ENCODE measurements at regions not wholly inside any gene's neighbourhood (a gene's known extent, or its start where the extent isn't known, plus 50 kb on each side); places are given as distances from the start of the nearest gene placed in this dataset.
"Not testable (repeated sequence)": the region's sequence is repeated elsewhere in the genome, so short reads cannot be mapped to it uniquely, and the experiment has no call there.

DNA sequence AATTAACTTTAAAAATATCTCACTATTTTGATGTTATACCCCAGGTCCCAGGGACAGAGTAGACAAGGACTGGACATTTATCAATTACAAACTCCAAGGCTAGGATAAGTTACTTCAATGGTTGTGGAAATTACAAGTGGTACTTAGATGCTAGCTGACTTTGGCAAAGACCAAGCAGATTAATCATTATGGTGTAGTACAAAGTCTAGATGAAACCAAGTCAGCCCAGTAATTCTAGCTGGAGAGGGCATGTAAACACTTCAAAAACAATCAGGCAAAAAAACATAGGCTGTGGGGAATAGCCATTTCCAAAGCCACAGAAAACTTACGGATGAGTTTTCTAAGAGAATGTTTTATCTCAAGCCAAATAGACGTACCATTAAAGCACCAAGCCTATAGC lies 124.5 kb downstream of the TSEN15 start:
- DNase-seq (ENCODE audit: low spot score in 2 of 2) (no peak), FAIRE-seq (no peak)

DNA sequence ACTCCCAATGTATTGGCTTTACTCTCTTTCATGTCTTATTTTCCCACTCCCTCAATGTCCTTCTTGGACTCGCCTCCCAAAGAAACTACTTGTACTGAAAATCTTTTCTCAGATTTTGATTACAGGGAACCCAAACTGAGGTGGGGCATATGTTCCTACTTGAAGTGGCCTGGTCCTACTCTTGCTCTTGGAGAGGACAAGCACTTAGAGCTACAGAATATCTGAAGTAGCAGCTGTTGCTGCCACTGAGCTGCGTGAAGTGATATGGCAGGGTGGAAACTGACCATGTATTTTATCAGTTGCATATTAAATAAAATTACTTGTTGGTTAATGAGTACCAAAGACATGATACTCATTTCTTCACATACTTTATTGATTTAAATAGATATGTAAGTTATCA lies 129.5 kb downstream of the TSEN15 start:
- DNase-seq (ENCODE audit: low spot score in 2 of 2), result no peak
- no peak for FAIRE-seq

DNA sequence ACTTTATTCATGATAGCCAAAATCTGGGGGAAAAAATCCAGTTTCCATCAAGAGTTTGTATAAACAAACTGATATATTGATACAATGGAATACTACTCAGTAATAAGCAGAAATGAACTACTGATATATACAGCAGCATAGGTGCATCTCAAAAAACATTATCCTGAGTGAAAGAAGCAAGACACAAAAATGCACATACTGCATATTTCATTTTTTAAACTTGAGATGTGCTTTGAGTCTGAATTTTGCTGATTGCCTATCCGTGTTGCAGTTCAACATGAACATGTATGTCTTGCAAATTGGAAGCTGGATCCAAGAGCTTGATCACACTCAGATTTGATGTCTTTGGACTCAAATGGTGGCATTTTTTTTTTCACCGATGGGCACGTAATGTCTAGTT lies 132.4 kb downstream of the TSEN15 start:
- no peak for DNase-seq (ENCODE audit: low spot score in 2 of 2)
- FAIRE-seq, result no peak

DNA sequence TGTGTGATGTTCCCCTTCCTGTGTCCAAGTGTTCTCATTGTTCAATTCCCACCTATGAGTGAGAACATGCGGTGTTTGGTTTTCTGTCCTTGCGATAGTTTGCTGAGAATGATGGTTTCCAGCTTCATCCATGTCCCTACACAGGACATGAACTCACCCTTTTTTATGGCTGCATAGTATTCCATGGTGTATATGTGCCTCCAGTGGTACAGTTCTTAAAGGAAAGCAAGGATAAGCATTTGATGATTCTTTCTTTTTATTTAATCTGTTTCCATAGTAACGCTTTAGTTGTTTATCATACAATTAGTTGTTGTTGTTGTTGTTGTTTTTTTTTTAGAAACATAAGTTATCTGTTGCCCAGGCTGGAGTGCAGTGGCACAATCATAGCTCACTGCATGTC lies 133.1 kb downstream of the TSEN15 start:
- not testable (repeated sequence) for FAIRE-seq; DNase-seq (ENCODE audit: low spot score in 2 of 2)

DNA sequence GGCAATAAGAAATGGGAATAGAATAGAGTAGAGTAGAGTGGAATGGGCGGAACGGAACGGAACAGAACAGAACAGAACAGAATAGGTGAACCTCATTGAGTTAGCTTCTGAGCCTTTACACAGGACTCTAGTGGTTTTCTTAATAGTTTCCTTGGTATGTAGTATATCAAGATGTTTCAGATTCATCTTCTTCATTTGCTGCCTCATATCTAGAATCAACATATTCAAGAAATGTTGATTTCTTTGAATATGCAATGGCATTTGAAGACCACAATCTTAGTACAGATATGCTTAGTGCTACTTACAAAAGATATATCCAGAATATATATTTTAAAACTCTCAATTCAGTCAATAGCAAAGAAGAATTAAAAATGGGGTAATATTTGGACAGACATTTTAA lies 133.8 kb downstream of the TSEN15 start:
- FAIRE-seq (no peak), DNase-seq (ENCODE audit: low spot score in 2 of 2) (no peak)

DNA sequence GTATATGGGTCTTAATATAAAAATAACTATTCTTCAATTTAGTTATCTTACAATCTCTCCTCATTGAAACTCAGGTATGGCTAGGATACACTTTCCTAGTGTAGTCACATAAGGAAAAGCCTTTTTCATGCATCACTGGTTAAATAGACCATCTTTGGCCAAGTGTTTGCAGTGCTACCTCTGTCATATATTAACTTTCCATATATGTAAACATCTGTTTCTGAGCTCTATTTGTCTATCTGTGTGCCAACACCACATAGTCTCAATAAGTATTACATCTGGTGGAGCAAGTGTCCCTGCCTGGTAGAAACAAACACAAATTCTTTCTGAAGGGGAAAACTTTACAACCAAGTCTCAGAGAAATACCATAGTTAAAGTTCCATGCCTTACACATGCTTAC lies 134.6 kb downstream of the TSEN15 start:
- FAIRE-seq (no peak), DNase-seq (ENCODE audit: low spot score in 2 of 2) (no peak)

DNA sequence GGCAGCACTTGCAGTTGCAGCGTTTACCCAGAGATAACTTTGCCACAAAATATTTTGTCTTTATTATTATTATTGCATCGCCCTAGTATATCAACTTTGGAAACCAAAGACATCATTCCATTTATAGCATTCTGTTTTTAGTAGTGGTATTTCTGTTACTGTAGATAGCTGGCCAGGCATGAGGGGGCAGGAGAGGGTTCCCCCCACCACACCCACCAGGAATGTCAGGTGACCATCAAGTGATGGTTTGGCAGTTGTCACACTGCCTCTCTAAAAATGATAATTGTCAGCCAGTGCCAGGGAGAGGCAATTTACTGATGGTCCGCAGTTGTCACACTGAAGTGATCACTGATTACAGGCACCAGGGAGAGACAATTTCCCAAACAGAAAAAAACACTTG lies 135.6 kb downstream of the TSEN15 start:
- FAIRE-seq (no peak), DNase-seq (ENCODE audit: low spot score in 2 of 2) (no peak)

DNA sequence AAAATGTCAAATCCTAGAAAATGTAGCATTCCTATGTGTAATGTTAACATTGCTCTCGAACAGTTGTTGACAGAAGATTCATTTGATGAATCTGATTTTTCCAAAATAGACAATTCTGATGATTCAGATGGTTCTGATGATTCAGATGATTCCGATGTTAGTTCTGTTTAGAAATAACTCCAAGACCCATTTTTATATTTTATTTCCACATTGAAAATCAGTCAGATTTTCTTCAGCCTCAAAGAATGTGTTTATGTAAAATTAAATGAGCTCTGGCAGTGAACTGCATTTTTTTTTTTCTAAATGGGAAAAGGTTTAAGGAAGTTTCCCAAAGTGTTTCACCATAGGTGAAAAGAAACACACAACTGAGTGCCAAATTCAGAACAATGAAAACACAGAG lies 136.5 kb downstream of the TSEN15 start:
- DNase-seq (ENCODE audit: low spot score in 2 of 2) (no peak), FAIRE-seq (no peak)

DNA sequence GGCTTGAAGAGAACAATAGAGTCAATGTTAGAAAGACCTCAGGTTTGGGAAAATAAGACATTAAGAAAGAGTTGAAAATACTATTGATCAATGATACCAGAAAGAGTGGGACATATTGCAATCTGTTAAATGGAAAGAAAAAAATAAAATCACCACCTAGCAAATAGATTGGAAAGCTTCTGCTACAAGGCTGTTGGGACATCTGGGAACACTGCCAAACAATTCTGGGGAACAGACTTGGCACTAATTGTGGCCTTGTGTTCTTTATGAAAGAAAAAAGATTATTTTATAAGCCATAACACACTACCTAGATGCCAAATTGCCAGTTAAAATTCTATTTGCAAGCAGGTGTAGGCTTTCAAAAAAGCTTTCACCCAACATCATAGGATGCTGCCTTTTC lies 137.8 kb downstream of the TSEN15 start:
- DNase-seq (ENCODE audit: low spot score in 2 of 2) (no peak), FAIRE-seq (no peak)

DNA sequence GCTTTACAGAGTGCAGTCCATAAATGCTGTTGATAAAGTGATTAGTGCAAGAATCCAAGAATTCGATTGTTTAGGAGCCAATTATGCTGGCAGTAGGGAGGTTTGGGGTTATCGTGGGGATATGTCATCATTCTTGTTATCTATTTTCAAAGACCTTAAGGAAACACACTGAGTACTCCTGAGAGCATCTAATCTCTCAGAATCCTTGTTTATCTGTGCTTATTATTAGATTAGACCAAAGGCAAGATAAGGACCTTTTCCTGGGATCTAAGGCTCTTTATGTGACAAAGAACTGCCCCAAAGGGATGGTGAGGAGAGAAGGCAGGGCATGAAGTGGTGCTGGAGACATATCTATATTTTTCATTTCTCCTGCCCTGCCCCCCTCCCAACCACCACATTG lies 139.1 kb downstream of the TSEN15 start:
- FAIRE-seq, result no peak
- DNase-seq (ENCODE audit: low spot score in 2 of 2), result no peak

DNA sequence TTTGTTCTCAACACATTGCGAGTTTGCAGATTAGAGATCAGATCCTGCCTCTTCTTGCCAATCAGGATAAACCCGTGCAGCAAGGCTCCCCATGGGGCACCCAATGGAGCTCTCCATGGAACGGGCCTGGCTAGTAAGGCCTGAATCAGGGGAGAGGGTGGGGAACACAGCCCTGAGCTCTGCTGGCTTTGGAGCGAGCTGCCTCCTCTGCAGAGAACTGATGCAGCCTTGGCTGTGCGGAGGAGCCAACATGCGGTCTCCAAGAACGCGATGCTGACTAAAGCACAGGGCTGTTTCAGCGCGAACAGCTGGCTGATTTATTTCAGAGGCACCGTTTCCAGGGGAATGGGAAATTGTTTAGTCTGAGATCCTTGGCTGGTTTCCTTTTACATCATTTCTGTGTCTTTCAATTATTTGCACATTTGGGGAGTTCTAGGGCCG lies 139.7 kb downstream of the TSEN15 start:
- FAIRE-seq (no peak), DNase-seq (ENCODE audit: low spot score in 2 of 2) (no peak)

DNA sequence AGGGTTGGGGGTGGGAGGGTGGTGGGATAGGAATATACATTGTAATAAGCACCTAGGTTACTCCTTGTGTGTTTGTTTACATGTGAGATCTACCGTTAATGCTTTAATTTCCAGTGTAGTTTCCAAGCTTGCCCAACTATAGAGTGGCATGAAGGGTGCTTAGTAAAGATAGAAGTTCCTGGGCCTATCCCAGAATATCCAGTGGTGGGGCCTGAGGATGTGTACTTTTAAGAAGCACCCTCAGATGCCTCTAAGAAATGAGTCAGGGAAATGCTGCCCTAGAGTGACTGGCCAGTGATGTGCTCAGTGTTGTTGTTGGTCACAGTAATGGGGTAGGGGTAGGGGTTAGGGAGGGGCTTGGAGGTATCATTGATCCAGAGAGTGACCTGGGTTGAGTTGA lies 141.3 kb downstream of the TSEN15 start:
- FAIRE-seq, result no peak

DNA sequence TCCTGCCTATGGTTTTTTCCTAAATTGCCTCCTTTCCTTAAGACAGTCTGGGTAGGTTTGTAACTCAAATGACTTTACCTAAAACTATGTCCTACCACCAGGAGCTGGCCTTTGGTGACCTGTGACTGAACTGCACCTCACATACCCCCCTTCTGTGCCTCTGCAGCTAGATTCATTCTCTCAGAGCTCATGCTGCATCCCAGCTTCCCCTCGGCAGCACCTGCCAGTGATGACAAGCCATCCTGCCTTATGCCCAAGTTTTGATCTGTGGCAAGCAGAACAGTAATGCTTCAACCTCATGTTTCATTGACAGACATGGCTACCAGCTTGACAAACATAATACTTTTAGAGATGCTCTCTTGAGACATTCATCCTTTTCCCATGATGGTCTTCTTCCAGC lies 141.9 kb downstream of the TSEN15 start:
- DNase-seq (ENCODE audit: low spot score in 2 of 2), result no peak
- FAIRE-seq, result no peak

More for the DNA sequence above, 141.3 kb downstream of the TSEN15 start:
- no peak for DNase-seq (ENCODE audit: low spot score in 2 of 2)

DNA sequence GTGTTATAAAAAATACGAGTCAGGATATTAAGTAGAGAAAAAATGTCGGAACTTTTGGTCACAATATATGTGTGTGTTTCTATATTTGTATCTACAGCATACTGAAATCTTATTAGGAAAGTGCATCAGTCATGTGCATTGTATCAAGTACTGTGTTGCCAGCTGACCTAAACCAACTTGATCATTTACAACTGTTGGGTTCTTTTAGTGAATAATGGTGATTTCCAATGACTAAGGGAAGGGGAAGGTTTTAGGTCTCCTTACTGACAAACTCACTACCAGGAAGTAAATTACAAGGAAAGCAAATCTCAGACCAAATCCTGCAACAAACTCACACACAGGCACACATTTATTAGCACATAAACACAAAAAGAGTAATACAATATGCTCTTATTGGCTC lies 142.7 kb downstream of the TSEN15 start:
- DNase-seq (ENCODE audit: low spot score in 2 of 2), result no peak
- no peak for FAIRE-seq

DNA sequence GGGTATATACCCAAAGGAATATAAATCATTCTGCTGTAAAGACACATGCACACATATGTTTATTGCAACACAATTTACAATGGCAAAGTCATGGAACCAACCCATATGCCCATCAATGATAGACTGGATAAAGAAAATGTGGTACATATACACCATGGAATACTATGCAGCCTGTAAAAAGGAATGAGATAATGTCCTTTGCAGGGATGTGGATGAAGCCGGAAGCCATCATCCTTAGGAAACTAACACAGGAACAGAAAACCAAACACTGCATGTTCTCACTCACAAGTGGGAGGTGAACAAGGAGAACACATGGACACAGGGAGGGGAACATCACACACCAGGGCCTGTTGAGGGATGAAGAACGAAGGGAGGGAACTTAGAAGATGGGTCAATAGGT lies 144.2 kb downstream of the TSEN15 start:
- FAIRE-seq; DNase-seq (ENCODE audit: low spot score in 2 of 2): not testable (repeated sequence)

DNA sequence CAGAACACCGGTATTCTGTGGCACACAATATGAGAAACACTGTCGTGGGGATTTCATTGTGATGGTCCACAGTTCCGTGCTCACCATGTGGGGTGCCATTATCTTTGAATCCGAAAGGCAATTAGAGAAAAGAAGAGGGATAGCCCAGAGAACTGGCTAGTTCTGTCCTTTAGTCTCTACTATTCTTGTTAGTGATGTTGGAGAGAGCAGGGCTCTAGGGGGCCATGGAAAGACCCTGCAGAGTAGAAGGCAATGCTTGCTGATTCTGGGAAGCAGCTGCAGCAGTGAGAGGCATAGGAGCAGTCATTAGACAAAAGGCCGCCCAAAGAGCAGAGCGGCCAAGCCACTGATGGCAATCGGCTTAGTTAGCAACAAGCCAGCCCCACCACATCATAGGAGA lies 146.3 kb downstream of the TSEN15 start:
- DNase-seq (ENCODE audit: low spot score in 2 of 2) (no peak), FAIRE-seq (no peak)

DNA sequence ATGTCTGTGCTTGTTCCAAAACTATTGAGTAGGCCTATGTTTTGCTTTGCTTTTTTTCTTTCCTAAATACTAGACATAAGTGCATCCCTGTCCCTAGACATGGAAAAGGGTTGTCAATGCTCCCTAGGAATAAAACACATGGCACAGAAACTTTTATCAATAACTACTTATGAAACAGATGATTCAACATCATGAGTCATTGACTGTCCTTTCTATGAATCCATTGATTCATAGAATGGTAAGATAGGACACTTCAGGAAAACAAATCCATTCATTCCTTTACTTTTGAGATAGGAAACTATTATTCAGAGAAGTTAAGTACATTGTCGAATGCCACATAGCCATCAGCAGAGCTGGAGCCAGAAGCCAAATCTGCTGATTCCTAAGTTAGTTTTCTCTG lies 147.5 kb downstream of the TSEN15 start:
- DNase-seq (ENCODE audit: low spot score in 2 of 2) (no peak), FAIRE-seq (no peak)

DNA sequence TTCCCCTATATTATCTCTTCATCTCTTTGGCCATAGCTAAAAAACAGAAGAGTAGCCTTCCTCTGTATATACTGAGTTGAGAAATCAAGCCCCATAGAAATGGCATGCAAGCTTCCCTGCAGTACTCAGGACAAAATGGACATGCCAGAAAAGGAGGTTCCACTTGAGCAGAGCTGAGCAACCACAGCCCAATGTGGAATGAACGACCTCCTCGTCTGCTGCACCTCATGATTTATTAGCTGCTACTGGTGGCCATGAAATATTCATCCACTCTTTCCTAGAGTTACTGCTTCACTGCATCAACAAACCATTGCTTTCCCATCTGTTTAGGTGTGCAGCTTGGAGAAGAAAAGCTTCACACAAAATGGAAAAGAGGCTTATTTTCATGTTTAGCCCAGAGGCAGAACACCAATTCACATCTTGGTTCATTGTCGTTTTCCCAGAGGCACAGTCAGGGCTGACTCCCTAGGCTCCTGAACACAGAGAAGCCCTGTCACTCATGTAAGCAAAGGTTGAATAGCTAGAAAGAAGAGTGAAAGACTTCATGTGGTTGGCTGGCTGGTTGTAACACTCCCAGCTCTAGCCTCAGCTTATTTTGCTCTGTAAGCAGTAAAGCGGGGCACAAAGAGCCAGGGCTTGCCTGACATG lies 148.0 kb downstream of the TSEN15 start:
- DNase-seq (ENCODE audit: low spot score in 2 of 2) (no peak), FAIRE-seq (no peak)

DNA sequence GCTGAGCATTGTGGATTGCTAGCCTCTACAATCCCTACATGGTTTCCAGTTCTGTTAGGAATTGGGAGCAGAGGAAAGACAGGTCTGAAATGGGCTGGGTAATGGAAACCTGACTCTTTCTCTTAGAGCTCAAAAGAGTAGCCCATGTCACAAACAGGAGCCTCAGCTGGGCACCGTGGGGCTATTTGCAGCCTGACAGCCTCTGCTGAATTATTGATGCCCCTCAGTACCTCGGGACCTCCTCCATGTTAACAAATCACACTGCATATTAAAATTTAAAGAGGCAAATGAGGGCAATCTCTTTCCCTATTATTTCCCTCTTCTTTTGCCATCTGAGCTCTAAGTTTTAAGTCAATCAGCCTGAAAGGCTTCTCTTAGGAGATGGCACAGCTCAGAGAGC lies 157.1 kb downstream of the TSEN15 start:
- FAIRE-seq, result no peak
- no peak for DNase-seq (ENCODE audit: low spot score in 2 of 2)

DNA sequence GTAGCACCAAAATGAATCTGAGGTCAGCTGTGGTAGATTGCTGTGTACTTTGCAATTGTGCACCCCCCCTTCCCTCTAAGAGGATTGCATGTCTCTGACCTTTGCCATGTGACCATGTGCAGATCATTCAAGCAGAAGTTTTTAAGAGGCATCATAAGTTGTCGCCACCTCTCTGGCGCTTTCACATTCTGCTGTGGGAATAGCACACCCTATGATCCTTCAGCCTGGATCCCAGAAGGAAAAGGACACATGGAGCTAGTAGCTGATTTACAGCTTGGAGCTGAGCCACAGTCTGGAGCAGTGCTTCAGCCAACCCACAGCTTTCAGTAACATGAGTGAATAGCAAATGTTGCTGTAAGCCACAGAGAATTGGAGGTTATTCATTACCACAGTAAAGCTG lies 158.5 kb downstream of the TSEN15 start:
- DNase-seq (ENCODE audit: low spot score in 2 of 2), result no peak
- no peak for FAIRE-seq

DNA sequence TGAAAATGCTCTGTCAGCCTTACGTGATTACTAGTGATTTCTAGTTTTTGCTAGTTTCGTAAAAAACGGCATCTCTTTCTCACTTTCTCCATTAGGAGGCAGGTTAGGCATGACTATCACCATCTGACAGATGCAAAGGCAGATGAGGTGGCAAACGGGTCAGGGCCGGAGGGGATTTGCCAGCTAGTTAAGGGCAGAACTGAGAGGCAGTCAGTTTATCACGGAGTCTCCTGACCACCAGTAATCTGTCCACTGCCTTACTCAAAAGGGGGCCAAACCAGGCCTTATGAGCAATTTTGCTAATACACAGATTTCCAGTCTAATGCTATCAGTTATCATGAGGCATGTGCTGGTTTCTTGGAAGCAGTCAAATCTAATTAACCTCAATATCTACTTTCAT lies 159.3 kb downstream of the TSEN15 start:
- FAIRE-seq (no peak), DNase-seq (ENCODE audit: low spot score in 2 of 2) (no peak)

DNA sequence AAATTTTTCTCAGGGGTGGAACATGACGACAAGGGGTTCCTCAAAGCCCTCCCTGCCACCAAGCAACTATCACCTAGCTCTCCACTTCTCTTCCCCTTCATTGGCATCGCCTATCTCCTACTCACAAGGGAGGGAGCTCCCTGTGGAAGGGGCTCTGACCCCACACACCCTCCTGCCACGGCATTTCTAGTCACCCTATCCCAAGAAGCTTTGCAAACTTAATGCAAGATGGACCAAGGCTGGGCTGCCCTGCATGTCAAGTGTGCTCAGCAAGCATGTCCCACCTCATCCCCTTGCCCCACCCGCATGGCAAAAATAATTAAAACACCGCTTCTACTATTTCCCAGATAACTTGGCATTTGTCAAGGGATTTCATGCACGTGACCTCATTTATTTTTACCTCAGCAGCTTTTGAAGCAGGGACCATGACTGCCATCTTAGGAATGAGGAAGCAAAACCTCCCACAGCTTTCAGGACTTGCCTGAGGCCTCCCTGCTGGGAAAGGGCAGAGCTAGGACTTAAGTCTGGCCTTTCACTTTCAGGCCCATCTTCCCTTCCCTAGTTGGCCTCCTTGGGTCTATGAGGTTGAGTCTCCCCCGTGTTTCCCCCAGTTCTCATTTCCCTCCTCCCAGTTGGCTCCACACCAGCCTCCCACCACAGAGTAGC lies 161.3 kb downstream of the TSEN15 start:
- FAIRE-seq, result no peak
- DNase-seq (ENCODE audit: low spot score in 2 of 2), result no peak

DNA sequence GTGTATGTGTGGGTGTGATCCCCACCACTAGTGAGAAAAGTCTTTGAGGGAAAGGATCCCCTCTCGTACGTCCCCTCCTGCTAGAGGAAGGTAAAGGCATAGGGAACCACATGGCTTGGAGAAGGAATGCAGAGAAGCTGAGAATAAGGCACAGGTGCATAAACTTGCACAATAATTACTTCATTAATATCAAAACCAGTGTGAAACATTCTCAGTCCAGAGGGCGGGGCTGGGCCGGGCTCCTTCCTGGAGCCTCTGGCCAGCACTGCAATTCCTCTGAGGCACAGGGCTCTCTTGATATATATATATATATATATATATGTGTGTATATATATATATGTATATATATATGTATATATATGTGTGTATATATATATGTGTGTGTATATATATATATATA lies 162.6 kb downstream of the TSEN15 start:
- no peak for FAIRE-seq

More for the DNA sequence above, 162.6 kb downstream of the TSEN15 start:
- no peak for DNase-seq (ENCODE audit: low spot score in 2 of 2)
